Mesenteric fat pad (tissue), 1 donor: ENCODE measurements at regions not wholly inside any gene's neighbourhood (a gene's known extent, or its start where the extent isn't known, plus 50 kb on each side); places are given as distances from the start of the nearest gene placed in this dataset.

Experiments
- DNase-seq: peaks from one replicate; pipeline ENCODE4 v3.0.0-alpha.2; 2020; ENCODE audit warnings: low spot score
- donor health status: DM: yes; HTN: yes; CAD: no.

DNA sequence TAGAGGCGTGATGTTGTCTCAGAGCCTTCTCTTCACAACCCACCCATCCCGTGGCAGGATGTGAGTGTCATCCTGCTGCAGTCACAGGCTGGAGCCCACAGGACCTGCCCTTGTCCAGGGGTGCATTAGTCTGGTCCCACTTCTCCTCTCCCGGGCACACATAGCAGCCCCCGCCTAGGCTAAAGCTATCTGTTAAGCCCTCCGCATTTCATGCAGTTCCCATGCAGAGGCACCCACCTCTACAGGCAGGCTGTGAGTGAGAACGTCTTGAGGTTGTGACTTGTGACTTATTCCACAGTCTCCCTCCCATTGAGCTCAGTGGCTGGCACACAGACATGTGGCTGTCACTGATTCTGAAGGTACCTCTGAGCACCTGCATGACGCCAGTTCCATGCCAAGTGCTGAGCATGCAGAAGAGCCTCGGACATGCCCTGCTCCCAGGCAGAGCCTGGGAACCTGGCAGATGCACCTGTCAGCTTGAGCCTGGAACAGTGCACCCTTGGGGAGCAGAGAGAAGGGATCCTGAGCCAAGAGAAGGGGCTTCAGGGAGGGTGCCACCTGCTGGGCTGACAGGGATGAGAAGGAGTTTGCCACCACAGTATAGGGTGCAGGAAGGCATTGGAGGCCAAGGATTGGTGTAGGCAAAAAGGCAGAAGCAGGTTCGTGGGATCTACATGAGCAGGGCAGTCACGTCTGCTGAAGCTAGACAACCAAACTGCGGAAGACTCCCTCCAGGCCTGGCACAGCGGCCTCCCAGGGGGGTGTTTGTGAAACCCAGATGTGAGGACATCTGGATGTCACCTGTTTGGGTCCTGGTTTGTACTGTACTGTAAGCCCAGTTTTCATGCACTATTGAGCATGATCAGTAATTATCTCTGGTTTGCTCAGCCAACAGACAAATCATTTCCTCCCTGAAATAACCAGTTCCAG is 213.6 kb downstream of the GLI2 start:
- no peak for DNase-seq

DNA sequence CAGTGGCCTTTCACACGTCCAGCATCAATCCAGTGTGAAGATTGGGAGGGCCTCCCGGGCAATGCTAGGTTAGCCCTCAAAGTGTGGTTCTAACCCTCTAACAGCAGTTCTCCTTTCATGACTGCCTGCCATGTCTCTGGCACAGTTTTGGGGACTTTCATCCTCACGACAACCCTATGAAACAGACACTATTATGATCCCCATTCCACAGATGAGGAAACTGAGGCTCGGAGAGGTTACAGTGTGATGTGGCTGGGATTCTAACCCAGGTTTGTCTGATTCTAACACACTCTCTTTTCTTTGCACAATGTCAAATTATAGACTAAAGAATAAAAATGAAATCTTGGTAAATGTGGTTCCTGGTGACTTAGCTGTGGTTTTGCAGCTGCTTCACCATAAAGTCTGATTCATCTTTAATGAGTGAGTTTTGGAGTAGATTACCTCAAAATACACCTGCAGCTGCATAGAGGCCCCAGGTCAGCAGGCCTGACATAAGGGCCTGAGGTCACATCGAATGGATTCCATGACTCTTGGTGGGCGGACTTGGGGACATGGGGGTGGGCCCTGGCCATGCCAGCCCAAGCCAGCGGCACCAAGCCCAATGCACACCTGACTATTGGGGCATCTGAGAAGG is 214.4 kb downstream of the GLI2 start:
- DNase-seq = no peak

DNA sequence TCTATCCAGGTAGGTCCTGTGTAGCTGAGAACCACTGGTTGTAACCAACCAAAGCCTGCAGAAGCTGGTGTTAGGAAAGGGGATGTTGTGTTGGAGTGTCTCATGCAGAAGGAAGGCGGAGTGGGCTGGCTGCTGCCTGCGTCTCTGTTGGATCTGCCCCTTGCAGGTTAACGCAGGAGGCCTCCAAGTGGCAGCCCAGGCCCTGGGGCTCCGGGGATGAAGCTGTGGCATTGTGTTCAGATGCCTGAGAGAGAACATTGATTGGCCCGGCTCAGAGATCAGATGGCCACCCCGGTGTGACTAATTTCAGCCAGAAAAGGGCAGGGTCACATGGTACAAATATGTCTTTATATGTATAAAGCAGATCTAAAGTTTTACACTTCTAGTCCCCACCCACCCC is 216.0 kb downstream of the GLI2 start:
- no peak for DNase-seq

DNA sequence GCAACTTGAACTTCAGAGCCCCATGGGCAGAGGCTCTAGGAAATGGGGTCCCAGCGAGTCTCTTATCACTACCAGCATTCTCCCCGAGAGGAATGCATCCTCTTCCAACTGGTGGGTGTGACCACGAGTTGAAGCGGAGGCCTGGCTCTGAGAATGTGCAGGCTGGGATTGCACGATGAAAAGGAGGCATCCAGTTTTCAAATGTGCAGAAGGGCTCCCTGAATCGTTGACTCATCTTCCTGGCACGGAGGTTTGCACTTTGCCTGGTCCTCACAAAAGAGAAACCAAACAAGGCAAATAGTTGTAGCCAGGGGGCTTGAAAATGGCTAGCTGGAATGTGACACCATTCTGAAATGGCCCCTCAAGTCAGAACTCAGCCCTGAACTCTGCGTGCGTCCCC is 216.7 kb downstream of the GLI2 start:
- DNase-seq = no peak

DNA sequence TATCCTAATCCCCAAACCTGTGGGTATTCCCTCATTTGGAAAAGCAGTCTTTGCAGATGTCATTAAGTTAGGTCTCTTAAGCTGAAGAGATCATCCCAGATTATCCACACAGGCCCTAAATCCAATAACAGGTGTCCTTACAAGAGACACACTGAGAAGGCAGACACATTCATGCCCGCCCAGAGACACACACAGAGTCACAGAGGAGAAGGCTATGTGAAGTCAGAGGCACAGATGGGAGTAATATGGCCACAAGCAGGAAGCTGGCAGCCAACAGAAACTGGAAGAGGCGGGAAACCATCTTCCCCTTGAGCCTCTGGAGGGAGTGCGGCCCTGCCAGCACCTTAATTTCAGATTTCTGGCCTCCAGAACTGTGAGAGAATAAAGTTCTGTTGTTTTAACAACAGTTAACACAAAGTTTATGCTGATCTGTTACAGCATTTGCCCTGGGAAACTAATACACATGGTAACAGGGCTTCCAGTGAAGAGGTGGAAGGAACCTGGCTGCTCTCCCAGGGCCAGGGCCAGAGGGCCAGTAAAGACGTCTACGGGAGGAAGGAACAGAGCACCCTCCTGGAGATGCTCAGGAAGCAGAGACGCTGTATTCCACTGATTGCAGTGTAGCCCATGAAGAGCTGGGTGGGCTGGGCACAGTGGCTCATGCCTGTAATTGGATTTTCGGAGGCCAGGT is 217.5 kb downstream of the GLI2 start:
- no peak for DNase-seq

DNA sequence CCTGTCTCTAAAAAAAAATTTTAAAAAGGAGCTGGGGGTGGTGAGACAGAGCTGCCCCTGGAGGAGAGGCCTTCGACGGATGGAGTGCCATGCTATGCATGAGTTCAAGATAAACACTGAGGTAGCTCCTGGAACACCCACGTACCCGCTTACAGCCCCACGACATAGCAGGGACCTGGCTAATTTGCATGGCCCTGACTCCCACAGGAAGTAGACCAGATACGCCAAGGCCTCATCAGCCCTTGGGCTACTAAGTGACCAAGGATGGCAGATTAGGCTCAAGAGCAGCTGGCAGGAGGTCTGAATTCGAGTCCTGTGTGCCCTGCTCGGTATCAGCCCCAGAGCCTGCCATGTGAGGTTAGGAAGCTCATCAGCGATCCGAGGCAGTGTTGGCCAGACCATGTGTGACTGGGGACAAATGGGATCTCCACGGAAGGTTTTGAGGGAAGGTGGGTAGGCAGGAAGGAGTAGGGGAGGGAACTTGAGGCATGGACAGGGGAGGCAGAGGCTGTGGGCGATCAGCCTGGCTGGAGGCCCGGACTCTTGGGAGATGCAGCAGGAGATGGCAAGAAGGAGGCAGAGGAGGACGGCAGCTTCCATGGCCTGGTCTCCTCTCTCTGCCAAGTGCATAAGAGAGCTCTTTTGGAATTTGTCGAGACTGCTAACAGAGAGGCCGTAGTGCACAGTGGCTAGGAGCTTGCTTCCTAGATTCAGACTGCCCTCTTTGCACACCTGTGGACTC is 218.3 kb downstream of the GLI2 start:
- no peak for DNase-seq

DNA sequence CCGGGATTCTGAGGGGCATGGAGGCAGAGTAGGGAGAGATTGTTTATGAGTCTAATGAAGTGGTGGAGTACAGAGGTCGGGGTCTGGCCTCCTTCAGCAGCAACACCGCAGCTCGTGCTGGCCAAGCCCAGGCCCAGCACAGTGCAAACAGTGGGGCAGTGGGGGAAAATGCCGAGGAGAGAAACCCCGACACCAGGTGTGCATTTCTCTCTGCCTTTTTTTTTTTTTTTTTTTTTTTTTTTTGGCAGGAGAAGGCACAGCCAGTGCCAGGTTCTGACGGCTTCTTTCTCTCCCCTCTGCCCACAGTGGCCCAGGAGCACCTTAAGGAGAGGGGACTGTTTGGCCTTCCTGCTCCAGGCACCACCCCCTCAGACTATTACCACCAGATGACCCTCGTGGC is 219.3 kb downstream of the GLI2 start:
- no peak for DNase-seq

DNA sequence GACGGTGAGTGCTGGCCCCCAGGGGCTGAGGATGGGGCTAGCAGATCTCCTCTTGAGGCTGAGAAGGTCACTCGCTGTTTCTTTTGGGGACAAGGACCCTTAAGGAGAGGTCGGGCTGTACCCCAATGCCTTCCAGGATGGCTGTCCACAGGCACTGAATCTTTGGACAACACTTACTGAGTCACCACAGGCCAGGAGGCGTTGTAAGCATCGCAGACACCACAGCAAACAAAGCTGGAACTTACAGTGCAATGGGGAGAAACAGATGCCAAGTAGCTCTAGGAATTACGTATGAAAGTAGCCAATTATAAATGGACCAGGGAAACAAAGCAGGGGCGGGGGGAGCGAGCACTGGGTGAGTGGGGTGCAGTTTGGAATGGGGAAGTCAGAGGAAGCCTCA is 219.8 kb downstream of the GLI2 start:
- DNase-seq = no peak

DNA sequence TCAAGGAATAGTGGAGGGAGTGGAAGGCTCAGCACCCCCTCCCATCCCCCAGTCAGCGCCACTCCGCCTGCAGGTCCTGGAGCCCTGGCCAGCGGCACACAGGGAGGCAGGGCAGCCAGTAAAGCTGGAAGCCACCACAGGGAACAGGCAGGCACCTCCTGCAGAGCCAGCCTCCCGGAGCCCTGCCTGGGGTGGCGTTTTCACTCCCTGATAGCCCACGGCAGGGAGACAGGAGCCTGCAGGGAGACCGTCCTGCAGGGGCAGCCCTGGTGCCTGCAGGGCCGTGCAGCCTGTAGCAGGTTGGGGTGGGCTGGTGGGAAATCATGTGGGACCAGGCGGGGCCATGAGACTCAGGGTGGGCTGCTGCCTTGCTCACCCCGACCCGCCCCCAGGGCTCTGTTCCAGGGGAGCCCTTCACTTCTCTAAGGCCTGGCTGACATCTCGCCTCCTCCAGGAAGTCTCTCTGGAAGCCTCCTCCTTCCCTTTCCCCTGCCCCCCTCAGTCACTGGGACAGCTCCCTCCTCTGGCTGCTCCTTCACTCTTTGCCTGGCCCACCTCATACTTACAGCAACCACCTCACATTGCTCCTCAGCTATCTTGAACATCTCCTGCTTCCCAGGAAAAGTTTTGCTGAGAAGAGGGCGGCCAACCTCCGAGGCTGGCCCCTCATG is 221.0 kb downstream of the GLI2 start:
- DNase-seq = no peak

DNA sequence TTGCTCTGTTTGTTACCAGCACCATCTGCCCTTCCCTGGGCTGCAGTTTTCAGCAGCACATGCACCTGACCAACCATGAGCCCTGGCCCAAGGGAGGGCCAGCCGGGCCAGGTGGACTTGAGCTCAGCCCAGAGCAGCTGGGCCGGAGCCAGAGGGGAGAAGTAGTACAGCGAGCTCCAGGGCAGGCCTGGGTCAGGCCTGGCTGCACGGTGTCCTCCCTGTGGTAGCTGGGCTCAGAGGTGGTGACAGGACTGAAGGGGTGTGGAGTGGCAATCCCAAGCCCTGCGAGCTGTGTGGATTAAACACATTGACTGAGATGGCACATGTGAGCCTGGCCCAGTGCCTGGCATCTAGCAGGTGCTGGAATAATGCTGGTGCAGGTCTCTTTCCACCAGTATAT is 222.2 kb downstream of the GLI2 start:
- DNase-seq = no peak

DNA sequence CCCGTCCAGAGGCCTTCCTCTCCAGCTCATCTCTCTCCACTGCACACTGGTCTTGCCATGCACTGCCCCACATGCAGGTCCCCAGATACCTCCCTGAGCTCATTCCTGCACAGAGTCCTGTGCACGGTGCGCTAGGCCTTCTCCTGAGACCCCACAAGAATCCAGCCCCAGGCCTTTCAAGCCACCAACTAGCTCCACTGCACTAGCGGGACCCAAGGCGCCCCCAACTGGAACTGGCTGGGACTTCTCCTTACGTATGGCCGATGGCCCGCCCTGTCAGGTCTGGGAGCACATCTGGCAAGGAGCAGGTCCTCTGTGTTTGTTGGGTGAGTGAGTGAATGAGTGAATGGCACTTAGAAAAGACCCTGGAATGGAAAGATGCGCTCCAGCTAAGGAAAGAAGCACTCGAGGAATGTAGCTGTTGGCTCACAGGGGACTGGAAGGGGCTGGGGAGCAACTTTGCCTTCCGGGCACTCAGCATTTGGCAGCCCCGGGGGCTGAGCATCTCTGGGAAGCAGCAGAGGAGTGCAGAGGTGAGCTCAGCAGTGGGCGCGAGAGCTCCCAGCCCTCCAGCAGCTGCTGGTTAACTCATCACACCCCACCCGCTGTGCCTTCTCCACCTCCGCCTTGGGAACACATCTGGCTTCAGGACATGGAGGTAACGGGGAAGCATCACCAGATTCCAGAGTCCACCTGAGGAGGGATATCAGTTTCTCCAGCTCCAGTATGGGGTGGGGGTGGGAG is 223.1 kb downstream of the GLI2 start:
- no peak for DNase-seq

DNA sequence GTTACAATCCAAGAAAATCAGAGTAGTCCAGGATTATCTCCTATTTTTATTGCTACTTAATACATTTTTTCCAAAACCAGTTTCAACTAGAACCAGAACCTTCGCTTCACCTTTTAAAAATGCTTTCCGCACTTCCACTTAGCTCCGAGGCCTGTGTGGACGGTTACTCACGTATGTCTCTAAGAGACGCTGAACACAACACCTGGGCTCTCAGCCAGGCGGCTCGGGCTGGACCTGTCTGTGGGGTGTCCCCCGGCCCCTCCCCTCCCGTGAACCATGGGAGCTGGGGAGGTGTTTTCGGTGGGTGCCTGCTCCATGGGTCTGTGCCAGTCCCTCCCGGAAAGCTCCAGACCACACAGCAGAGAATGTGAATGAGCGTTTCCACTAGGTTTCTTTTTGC is 223.8 kb downstream of the GLI2 start:
- DNase-seq = no peak

DNA sequence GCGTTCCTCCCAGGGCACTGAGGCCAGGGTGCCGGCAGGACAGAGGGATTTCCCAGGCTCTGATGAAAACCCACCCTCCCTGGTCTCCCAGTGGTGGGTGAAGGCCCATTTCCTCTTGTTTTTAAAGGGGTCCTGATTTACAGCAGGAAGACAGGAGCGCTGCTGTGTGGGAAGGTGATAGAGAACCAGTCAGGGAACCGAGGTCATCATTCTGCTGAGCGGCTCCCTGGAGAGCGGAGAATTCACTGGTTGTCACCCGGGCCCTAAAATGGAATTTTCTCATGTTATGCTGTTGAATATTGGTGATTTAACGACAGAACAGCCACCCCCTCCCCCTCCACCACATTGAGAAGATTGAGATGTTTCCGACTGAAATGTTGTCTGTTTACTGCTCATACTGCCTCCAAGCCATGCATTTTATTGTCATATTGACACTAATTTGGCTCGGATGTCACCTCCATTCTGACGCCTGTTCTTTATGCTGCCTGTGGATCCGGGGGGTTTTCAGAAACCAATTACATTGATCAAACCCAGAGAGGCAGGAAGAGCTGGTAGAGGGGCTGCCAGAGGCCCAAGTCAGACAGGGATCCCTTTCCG is 225.2 kb downstream of the GLI2 start:
- no peak for DNase-seq

DNA sequence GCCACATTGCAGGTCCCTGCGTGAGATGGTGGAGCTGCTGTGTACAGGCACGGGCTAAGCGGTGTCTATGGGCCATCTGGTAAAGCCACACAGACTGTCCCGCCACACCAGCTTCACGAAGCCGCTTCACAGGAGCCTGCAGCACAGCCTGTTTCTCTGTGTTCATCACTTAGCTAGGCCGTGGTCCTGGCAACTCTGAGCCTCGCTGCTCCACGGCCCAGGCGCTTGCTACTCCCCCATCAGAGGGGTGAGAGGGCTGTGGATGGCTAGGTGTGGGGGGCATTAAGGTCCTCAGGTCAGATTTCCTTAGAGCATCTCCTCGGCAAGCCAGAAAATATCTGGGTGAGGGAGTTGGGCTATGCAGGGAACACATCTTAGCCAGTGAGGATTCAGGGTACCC is 225.7 kb downstream of the GLI2 start:
- DNase-seq = no peak

DNA sequence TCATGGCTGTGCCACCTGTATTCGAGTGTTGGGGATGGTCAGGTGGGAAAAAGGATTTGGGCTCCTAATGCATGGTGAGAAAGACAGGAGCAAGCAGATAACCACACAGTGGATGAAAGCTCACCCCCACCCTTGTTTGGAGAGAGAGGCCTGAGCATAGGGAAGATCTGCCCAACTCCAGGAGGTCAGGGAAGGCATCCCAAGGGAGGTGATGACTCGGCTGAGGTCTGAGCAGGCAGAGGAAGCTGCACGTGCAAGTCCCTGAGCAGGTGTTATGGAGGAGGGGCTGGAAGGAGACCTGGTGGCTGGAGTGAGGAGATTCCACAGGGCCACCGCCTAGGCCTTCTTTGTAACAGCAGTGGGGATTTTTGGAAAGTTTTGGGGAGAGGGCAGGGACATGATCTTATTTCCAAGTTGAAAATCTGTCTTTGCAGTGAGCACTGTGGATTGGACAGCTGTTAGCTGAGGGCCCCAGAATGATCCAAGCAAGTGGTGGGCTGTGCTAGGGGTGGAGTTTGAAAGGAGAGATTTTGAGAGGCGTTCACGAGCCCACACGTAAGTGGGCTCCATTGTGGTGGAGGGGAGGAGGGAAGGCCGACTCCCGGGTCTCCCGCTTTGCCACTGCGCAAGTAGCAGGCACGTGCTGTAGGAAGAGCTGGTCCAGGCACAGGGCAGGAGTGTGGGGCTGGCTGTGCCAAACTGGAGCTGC is 228.5 kb downstream of the GLI2 start:
- DNase-seq = no peak

DNA sequence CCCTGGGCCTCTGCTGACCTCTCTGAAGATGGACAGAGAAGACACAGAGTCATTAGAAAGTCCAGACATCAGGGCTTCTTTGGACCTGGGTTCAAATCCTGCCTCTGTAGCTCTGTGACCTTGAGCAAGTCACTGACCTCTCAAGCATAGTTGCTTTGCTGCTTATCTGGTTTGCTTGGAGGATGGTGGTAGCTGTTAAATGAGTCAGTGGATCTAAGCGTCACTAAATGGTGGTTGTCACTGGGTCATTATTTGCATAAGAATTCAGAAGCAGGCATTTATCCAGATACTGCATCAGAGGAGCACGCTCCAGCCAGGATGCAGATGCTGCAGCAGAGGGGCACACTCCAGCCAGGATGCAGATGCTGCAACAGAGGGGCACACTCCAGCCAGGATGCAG is 229.2 kb downstream of the GLI2 start:
- no peak for DNase-seq

DNA sequence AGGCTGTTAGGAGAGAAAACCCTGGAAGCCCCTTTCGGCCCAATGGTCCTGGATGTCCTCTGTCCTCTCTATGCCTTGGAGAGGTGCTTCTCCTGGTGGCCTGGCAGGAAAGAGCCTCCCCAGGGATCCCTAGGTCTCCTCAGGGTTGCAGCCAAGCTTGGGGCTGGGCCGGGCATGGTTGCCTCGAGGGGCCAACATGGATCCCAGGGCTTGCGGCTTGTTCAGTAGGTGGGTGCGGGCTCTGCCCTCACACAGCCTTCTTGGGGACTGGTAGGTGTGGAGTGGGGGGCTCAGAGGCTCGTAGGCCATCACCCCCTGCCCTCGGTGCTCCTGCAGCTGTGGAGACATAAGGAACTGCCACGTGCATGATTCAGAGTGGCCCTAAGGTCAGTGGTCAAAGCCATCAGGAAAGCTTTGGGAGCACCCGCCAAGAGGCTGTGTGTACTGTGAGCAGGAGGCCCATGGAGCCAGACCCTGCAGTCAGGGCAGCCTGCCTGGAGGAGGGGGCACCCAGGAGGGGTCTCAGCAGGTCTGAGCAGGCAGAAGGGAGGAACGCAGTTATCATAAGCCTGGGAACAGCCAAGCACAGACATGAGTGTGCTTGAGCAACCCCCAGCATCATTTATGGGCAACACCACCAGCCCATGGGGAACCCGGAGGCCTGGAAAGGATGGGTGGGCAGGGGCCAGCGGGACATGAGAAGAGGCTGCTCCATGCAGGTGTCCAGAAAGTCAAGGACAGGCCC is 231.0 kb downstream of the GLI2 start:
- DNase-seq = no peak

DNA sequence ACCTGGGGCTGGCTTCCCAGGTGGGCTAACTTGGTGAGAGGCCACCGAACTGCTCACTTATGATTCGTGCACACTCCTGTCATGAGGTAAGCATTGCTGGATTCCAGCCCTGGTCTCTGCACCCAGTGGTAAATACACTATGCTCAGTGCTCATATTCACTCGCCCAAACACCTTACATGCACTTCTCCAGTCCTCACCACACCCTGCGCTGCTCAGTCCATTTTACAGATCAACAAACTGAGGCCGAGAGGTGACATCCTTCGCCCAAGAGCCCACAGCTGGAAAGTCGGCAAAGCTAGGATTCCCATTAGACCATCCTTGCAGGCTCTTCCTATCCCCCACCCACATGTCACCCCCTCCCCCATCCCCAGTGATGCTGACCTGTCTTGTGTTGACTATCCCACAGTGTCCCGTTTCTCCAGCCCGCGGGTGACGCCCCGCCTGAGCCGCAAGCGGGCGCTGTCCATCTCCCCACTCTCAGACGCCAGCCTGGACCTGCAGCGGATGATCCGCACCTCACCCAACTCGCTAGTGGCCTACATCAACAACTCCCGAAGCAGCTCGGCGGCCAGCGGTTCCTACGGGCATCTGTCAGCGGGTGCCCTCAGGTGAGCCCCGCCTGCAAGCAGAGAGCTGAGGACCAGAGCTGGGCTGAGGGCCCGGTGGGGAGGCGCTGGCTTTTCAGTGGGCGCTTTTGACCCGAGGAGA is 232.8 kb downstream of the GLI2 start:
- DNase-seq = no peak
